A673 (cell line): ENCODE measurements at regions not wholly inside any gene's neighbourhood (a gene's known extent, or its start where the extent isn't known, plus 50 kb on each side); places are given as distances from the start of the nearest gene placed in this dataset.

Source experiments
- EZH2 ChIP-seq: fragments of 200-600 bp; sonication (generic); IDR thresholded peaks from 2 replicates; pipeline ENCODE4 v1.6.1; 2017; ENCODE audit warnings: borderline replicate concordance, low read depth, mild to moderate bottlenecking, mixed read lengths, antibody characterized with exemption, low read length; ENCODE audit not compliant: poor library complexity, severe bottlenecking
- TF ChIP-seq, protein P1 (sequence below): fragments of 300-800, 200-600 bp; sonication (generic); conservative IDR thresholded peaks from 2 replicates; pipeline ENCODE4 v1.5.1; 2017; ENCODE audit warnings: low read depth, mild to moderate bottlenecking, antibody characterized with exemption, low read length, moderate library complexity, mixed read lengths

GRCh38 chr20:19880256-19881079, 122.4 kb downstream of the RIN2 start:
- TF ChIP-seq, protein P1, sequence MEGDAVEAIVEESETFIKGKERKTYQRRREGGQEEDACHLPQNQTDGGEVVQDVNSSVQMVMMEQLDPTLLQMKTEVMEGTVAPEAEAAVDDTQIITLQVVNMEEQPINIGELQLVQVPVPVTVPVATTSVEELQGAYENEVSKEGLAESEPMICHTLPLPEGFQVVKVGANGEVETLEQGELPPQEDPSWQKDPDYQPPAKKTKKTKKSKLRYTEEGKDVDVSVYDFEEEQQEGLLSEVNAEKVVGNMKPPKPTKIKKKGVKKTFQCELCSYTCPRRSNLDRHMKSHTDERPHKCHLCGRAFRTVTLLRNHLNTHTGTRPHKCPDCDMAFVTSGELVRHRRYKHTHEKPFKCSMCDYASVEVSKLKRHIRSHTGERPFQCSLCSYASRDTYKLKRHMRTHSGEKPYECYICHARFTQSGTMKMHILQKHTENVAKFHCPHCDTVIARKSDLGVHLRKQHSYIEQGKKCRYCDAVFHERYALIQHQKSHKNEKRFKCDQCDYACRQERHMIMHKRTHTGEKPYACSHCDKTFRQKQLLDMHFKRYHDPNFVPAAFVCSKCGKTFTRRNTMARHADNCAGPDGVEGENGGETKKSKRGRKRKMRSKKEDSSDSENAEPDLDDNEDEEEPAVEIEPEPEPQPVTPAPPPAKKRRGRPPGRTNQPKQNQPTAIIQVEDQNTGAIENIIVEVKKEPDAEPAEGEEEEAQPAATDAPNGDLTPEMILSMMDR: no peak
- TF ChIP-seq EZH2: no peak
